Upper lobe of left lung (tissue), 6 donors: ENCODE measurements at regions not wholly inside any gene's neighbourhood (a gene's known extent, or its start where the extent isn't known, plus 50 kb on each side); places are given as distances from the start of the nearest gene placed in this dataset.

Source experiments
- ATAC-seq, 2 donors: fragments of 200-7000 bp; cut with Tn5 transposase; one replicate each; pipeline ENCODE4 v1.9.1; 2022; ENCODE audit warnings: mild to moderate bottlenecking in 2 of 2, moderate library complexity in 2 of 2; ENCODE audit not compliant: low FRiP score in 2 of 2
- DNase-seq, 2 donors: peaks; one replicate each; pipeline ENCODE4 v3.0.0-alpha.2; 2019 to 2020
- H3K27ac ChIP-seq, 4 donors: fragments of 200-600 bp; sonication (generic); one replicate each; pipeline ENCODE4 v1.5.1; 2016 to 2019
- H3K27me3 ChIP-seq, 4 donors: fragments of 200-600 bp; sonication (generic); one replicate each; pipeline ENCODE4 v1.5.1; 2017 to 2019
- H3K36me3 ChIP-seq, 4 donors: fragments of 200-600 bp; sonication (generic); one replicate each; pipeline ENCODE4 v1.5.1; 2016 to 2019
- H3K4me1 ChIP-seq, 4 donors: fragments of 200-600 bp; sonication (generic); one replicate each; pipeline ENCODE4 v1.5.1; 2018 to 2019
- H3K4me3 ChIP-seq, 4 donors: fragments of 200-600 bp; sonication (generic); one replicate each; pipeline ENCODE4 v1.5.1; 2017 to 2019; ENCODE audit warnings: mild to moderate bottlenecking in 2 of 4, moderate library complexity in 1 of 4
- H3K9me3 ChIP-seq, 4 donors: fragments of 200-600 bp; sonication (generic); one replicate each; pipeline ENCODE4 v1.5.1; 2018 to 2019
- EP300 ChIP-seq, 4 donors: sonication (generic); formaldehyde crosslinking; IDR thresholded peaks; one replicate each; pipeline ENCODE4 v1.5.1; 2017; ENCODE audit warnings: antibody characterized with exemption in 4 of 4, control low read depth in 2 of 4
- POLR2A ChIP-seq, 4 donors: fragments of 450-650 bp; IDR thresholded peaks; one replicate each; pipeline ENCODE4 v1.5.1; 2016 to 2017; ENCODE audit warnings: antibody characterized with exemption in 4 of 4, mild to moderate bottlenecking in 2 of 4
- POLR2AphosphoS5 ChIP-seq, 2 donors: sonication (generic); formaldehyde crosslinking; IDR thresholded peaks; one replicate each; pipeline ENCODE4 v1.5.1; 2017; ENCODE audit warnings: antibody characterized with exemption in 2 of 2
- WGBS, 2 donors: methylation state at CpG; one replicate each; pipeline ENCODE4 v1.1.5; 2017 to 2018; 5-methylcytosine and 5-hydroxymethylcytosine counted together
- TF ChIP-seq, protein P1 (sequence below), 6 experiments: fragments of 450-650 bp in 4 of 6; fragments of 200-600 bp in 2 of 6; sonication (generic) in 2 of 6; IDR thresholded peaks; one replicate each; pipeline ENCODE4 v1.5.1; 2016 to 2019; ENCODE audit warnings: antibody characterized with exemption in 6 of 6
- donor health status: DM: no; HTN: no; CAD: no; lungs with moderate emphysema.
- donor health status: DM: no; HTN: yes; CAD: no; lungs with severe emphysema.

DNA sequence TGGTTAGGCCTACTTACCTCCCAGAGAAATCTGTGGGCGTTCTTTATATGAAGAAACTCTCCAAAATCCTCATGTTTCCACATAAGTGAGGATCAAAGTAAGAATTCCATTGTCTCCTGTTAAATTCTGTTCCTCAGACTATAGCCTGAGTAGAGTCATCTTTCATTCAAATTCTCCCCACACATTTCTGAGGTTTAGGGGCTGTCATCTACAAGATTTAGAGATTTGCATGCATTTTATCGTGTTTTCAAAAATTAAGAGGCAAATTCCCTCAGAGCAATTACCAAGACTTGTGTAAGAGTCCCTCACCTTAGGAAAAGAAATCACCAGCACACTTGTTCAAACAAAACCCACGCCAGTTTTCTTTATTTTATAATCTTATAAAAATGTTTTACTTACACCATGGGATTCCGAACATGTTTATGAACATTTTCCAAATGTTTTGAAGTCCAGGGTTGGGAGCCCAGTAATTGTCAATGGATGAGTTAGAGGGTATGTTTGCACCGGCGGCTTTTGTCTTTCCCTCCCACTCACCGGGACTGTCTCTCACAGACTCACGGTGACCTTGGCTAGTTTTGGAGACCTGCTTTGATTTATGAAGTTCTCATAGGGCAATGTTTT lies 367.6 kb downstream of the ENC1 start:
- Histone ChIP-seq H3K4me3 (no peak overlapping the region), H3K27ac (no peak overlapping the region), H3K9me3 (no peaks in the 10 kb centered on the region), H3K4me1 (peaks cover 0 to 3% (median 0%) of the 10 kb centered on the region in 4 donors), H3K27me3 (no peaks in the 10 kb centered on the region), H3K36me3 (no peaks in the 10 kb centered on the region)
- peak in 1 of 2 donors; percentile 30 for ATAC-seq
- no peak for DNase-seq
- 82 to 85% methylated on average over 8 of the region's 8 CpGs for WGBS, 2 donors
- TF ChIP-seq, protein P1, sequence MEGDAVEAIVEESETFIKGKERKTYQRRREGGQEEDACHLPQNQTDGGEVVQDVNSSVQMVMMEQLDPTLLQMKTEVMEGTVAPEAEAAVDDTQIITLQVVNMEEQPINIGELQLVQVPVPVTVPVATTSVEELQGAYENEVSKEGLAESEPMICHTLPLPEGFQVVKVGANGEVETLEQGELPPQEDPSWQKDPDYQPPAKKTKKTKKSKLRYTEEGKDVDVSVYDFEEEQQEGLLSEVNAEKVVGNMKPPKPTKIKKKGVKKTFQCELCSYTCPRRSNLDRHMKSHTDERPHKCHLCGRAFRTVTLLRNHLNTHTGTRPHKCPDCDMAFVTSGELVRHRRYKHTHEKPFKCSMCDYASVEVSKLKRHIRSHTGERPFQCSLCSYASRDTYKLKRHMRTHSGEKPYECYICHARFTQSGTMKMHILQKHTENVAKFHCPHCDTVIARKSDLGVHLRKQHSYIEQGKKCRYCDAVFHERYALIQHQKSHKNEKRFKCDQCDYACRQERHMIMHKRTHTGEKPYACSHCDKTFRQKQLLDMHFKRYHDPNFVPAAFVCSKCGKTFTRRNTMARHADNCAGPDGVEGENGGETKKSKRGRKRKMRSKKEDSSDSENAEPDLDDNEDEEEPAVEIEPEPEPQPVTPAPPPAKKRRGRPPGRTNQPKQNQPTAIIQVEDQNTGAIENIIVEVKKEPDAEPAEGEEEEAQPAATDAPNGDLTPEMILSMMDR (IDR thresholded peaks at IDR 0.05) = no peak
- TF ChIP-seq EP300 (IDR thresholded peaks at IDR 0.05) (no peak), POLR2AphosphoS5 (IDR thresholded peaks at IDR 0.05) (no peak), POLR2A (IDR thresholded peaks at IDR 0.05) (no peak)

DNA sequence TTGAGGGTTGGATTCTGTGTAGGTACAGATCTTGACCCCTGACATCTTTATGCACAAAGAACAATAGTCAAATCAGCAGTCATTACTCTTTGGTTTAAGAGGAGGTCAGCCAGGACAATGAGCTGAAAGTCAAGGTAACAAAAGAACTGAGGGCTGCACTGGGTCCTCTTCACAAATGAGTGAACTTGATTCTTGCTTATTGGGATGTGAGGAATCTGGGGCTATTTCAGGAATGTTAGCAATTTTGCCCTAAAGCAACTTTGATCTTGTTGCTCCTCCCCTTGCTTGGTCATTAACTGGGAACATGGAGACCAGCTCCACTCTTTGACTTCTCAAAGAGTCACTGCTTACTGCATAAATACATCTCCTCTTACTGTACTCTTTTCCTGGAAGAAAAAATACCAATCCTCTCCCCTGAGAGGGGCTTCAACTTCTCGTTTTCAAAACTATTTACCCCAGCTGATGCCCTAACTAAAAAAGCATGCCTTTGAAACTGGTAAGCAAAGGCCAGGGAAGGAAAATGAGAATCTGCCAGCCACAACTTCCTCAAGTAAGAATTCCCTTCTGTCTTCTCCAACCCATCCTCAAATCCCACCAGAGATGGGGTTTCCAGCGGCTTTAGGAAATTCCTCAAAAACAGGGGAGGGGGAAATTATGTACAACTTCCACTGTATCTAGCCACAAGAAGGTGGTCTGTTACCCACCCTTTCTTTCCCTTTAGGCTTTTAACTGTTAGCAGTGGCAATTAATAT lies 368.3 kb downstream of the ENC1 start:
- no peaks in the 10 kb centered on the region for H3K27me3 ChIP-seq
- DNase-seq = no peak
- no peak overlapping the region for H3K4me3 ChIP-seq
- 65 to 78% methylated on average over 2 of the region's 2 CpGs for WGBS, 2 donors
- peaks cover 0 to 3% (median 0%) of the 10 kb centered on the region in 4 donors for H3K4me1 ChIP-seq
- H3K9me3 ChIP-seq = no peaks in the 10 kb centered on the region
- ATAC-seq = no peak
- TF ChIP-seq, protein P1 (IDR thresholded peaks at IDR 0.05) = no peak
- TF ChIP-seq POLR2A (IDR thresholded peaks at IDR 0.05) (no peak), POLR2AphosphoS5 (IDR thresholded peaks at IDR 0.05) (no peak), EP300 (IDR thresholded peaks at IDR 0.05) (no peak)
- no peak overlapping the region for H3K27ac ChIP-seq
- H3K36me3 ChIP-seq = no peaks in the 10 kb centered on the region

DNA sequence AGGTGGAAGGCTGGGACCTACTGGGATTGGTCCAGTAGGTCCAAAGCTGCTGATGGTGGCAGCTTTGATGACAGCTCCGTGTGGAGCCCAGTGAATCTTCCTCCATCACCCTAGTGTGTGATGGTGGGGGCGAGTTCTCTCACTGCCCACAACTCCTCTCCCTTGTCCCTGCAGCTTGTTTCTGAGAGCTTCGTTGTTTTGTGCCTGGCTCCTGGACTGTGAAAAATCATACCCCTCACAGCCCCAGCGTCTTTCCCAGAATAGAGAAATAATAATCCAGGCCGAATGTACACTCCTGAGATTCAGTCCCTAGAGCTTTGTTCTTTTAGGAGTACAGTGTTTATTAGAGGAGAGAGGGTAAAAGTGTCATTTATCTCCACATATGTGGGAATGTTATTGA lies 372.2 kb downstream of the ENC1 start:
- 96 to 98% methylated on average over 5 of the region's 5 CpGs for WGBS, 2 donors
- no peaks in the 10 kb centered on the region for H3K9me3 ChIP-seq
- no peaks in the 10 kb centered on the region for H3K27me3 ChIP-seq
- H3K36me3 ChIP-seq = no peaks in the 10 kb centered on the region
- TF ChIP-seq POLR2AphosphoS5 (IDR thresholded peaks at IDR 0.05) = no peak
- TF ChIP-seq POLR2A (IDR thresholded peaks at IDR 0.05) = no peak
- TF ChIP-seq, protein P1 (IDR thresholded peaks at IDR 0.05) = no peak
- no peak for TF ChIP-seq EP300 (IDR thresholded peaks at IDR 0.05)
- ATAC-seq (no peak), DNase-seq (no peak)
- H3K4me1 ChIP-seq = peaks cover 0 to 3% (median 0%) of the 10 kb centered on the region in 4 donors
- H3K27ac ChIP-seq = no peak overlapping the region
- H3K4me3 ChIP-seq = no peak overlapping the region

DNA sequence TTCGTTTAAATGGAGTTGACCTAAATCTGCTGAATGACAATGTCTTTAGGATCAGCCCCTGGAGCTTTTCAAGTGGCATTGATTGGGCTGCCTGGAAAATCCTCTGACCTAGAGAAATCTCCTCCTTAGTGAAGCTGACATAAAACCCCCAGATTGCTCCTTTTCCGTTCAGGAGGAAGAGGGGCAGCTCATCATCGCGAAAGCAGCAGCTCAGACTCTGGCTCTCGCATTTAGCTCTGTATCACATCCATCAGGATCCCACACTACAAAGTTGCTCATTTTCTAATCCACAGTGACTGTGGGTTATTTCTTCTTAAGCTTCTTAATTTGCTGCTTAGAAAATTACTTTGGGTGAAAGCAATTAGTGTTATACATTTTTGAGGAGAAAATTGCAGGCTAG lies 373.7 kb downstream of the ENC1 start:
- Histone ChIP-seq H3K9me3 (no peaks in the 10 kb centered on the region), H3K4me1 (peaks cover 0 to 3% (median 0%) of the 10 kb centered on the region in 4 donors), H3K4me3 (no peak overlapping the region), H3K27me3 (no peaks in the 10 kb centered on the region), H3K27ac (no peak overlapping the region), H3K36me3 (no peaks in the 10 kb centered on the region)
- DNase-seq (no peak), ATAC-seq (no peak)
- TF ChIP-seq POLR2A (IDR thresholded peaks at IDR 0.05) = no peak
- TF ChIP-seq, protein P1 (IDR thresholded peaks at IDR 0.05) = no peak
- no peak for TF ChIP-seq EP300 (IDR thresholded peaks at IDR 0.05)
- no peak for TF ChIP-seq POLR2AphosphoS5 (IDR thresholded peaks at IDR 0.05)
- WGBS, 2 donors = 95 to 99% methylated on average over 5 of the region's 5 CpGs
